ENCODE measurements at regions not wholly inside any gene's neighbourhood (a gene's known extent, or its start where the extent isn't known, plus 50 kb on each side); places are given as distances from the start of the nearest gene placed in this dataset.
"Not testable (repeated sequence)": the region's sequence is repeated elsewhere in the genome, so short reads cannot be mapped to it uniquely, and the experiment has no call there.

GRCh38 chrX:35374116-35374515 is 424.0 kb upstream of the MAGEB16 start:
- Mint-ChIP-seq H3K4me1 (no peaks in the 10 kb centered on the region), H3K9me3 (peaks cover 10% of the 10 kb centered on the region; the same call in 1 of the 2 replicates), H3K27me3 (ENCODE audit: low read depth) (no peaks in the 10 kb centered on the region), H3K27ac (no peak overlapping the region), H3K4me3 (no peak overlapping the region), H3K36me3 (no peaks in the 10 kb centered on the region)
- no peak for DNase-seq (ENCODE audit: low spot score)
- no peak for ATAC-seq
- TF ChIP-seq IRF2 (CRISPR knock-in tag; IDR thresholded peaks at IDR 0.05; ENCODE audit: borderline replicate concordance, low read depth): no peak
- no peak for TF ChIP-seq FOXP1 (CRISPR knock-in tag; IDR thresholded peaks at IDR 0.05; ENCODE audit: borderline replicate concordance)
- TF ChIP-seq ATF3 (CRISPR knock-in tag; conservative IDR thresholded peaks at IDR 0.05): no peak
- POLR2A ChIA-PET: no interaction called here
- CTCF ChIA-PET: no interaction called here

- TF ChIP-seq ATF1 (CRISPR knock-in tag; IDR thresholded peaks at IDR 0.05) (no peak), SMAD3 (CRISPR knock-in tag; IDR thresholded peaks at IDR 0.05; ENCODE audit: borderline replicate concordance) (no peak), ZNF281 (CRISPR knock-in tag; IDR thresholded peaks at IDR 0.05) (no peak), CTCF (IDR thresholded peaks at IDR 0.05) (peak; percentile 50), RORB (CRISPR knock-in tag; IDR thresholded peaks at IDR 0.05) (no peak)
- DNase-seq (ENCODE audit: low spot score) (no peak), ATAC-seq (peak; percentile 60)
- no peak overlapping the region for H3K4me3 Mint-ChIP-seq
- no peaks in the 10 kb centered on the region for H3K9me3 Mint-ChIP-seq
- peaks cover 8% of the 10 kb centered on the region; the same call in 1 of the 2 replicates for H3K27me3 Mint-ChIP-seq (ENCODE audit: low read depth)
- CTCF ChIA-PET: interaction anchor here (0.7 to 1.5 kb wide), 5 partner anchors 14 to 344 kb away, joined by 3 to 4 read pairs (median 3); no protein-coding TSS in a partner anchor
- POLR2A ChIA-PET: no interaction called here
- H3K27ac Mint-ChIP-seq: no peak overlapping the region
- no peaks in the 10 kb centered on the region for H3K36me3 Mint-ChIP-seq
- H3K4me1 Mint-ChIP-seq: peaks cover 13% of the 10 kb centered on the region
Observed at GRCh38 chrX:35380808-35381700, 417.1 kb upstream of the MAGEB16 start.

- DNase-seq (ENCODE audit: low spot score); H3K27me3 Mint-ChIP-seq (ENCODE audit: low read depth); POLR2A ChIA-PET; H3K36me3 Mint-ChIP-seq; H3K4me3 Mint-ChIP-seq; ATAC-seq; H3K27ac Mint-ChIP-seq; H3K9me3 Mint-ChIP-seq: not testable (repeated sequence)
- peaks cover 13% of the 10 kb centered on the region for H3K4me1 Mint-ChIP-seq
- CTCF ChIA-PET: interaction anchor here (1.5 kb wide), 1 partner anchor 15 kb away, joined by 4 read pairs; no protein-coding TSS in a partner anchor
Observed at GRCh38 chrX:35381709-35382108, 416.4 kb upstream of the MAGEB16 start.

- no peak for ATAC-seq
- peaks cover 13% of the 10 kb centered on the region for H3K4me1 Mint-ChIP-seq
- H3K9me3 Mint-ChIP-seq: no peaks in the 10 kb centered on the region
- no peak overlapping the region for H3K4me3 Mint-ChIP-seq
- no peaks in the 10 kb centered on the region for H3K36me3 Mint-ChIP-seq
- peaks cover 8% of the 10 kb centered on the region; the same call in 1 of the 2 replicates for H3K27me3 Mint-ChIP-seq (ENCODE audit: low read depth)
- H3K27ac Mint-ChIP-seq: no peak overlapping the region
- POLR2A ChIA-PET: no interaction called here
- CTCF ChIA-PET: no interaction called here
- no peak for DNase-seq (ENCODE audit: low spot score)
- TF ChIP-seq ZNF121 (CRISPR knock-in tag; IDR thresholded peaks at IDR 0.05): no peak
- no peak for TF ChIP-seq ZNF263 (CRISPR knock-in tag; IDR thresholded peaks at IDR 0.05; ENCODE audit: low read depth)
- no peak for TF ChIP-seq ZBTB43 (CRISPR knock-in tag; IDR thresholded peaks at IDR 0.05)
- TF ChIP-seq ARID4B (CRISPR knock-in tag; IDR thresholded peaks at IDR 0.05; ENCODE audit: borderline replicate concordance): no peak
- no peak for TF ChIP-seq ATF2 (CRISPR knock-in tag; IDR thresholded peaks at IDR 0.05; ENCODE audit: borderline replicate concordance, low read depth)
- TF ChIP-seq ZNF416 (CRISPR knock-in tag; IDR thresholded peaks at IDR 0.05): no peak
- no peak for TF ChIP-seq GTF2I (CRISPR knock-in tag; conservative IDR thresholded peaks at IDR 0.05)
Observed at GRCh38 chrX:35382966-35383365, 415.2 kb upstream of the MAGEB16 start.
